ENCODE measurements at regions not wholly inside any gene's neighbourhood (a gene's known extent, or its start where the extent isn't known, plus 50 kb on each side); places are given as distances from the start of the nearest gene placed in this dataset.

GRCh38 chr9:7960320-7961050 lies 160.9 kb upstream of the DMAC1 start:
- TF ChIP-seq CTCF (IDR thresholded peaks at IDR 0.05) = no peak
- ATAC-seq (no peak), DNase-seq (no peak)
- no peaks in the 10 kb centered on the region for H3K9me3 ChIP-seq
- whole genome bisulfite sequencing, 2 donors = 70 to 79% methylated on average over 4 of the region's 4 CpGs
- H3K36me3 ChIP-seq = no peaks in the 10 kb centered on the region
- intact Hi-C loops (cut with DNase I) = loop anchor here in 1 of 10 donors (10.0 kb wide), 1 partner anchor 46 kb away; no protein-coding TSS in a partner anchor
- H3K27me3 ChIP-seq = no peaks in the 10 kb centered on the region
- no peak overlapping the region for H3K4me3 ChIP-seq
- H3K4me1 ChIP-seq = peaks cover 0 to 10% (median 0%) of the 10 kb centered on the region in 9 donors
- no peak overlapping the region for H3K27ac ChIP-seq

GRCh38 chr9:7957803-7958202 lies 158.2 kb upstream of the DMAC1 start:
- ATAC-seq (no peak), DNase-seq (no peak)
- Histone ChIP-seq H3K27ac (no peak overlapping the region), H3K27me3 (no peaks in the 10 kb centered on the region), H3K4me1 (peaks cover 0 to 3% (median 0%) of the 10 kb centered on the region in 9 donors), H3K9me3 (no peaks in the 10 kb centered on the region), H3K36me3 (no peaks in the 10 kb centered on the region), H3K4me3 (no peak overlapping the region)
- TF ChIP-seq CTCF (IDR thresholded peaks at IDR 0.05) = no peak
- 87 to 88% methylated on average over 2 of the region's 2 CpGs for WGBS, 2 donors
- intact Hi-C loops (cut with DNase I) = loop anchor here in 1 of 10 donors (10.0 kb wide), 1 partner anchor 743 kb away; no protein-coding TSS in a partner anchor

GRCh38 chr9:7947577-7947976 lies 148.0 kb upstream of the DMAC1 start:
- TF ChIP-seq CTCF (IDR thresholded peaks at IDR 0.05) = no peak
- WGBS, 2 donors = 62% methylated on average over 1 of the region's 1 CpG
- H3K4me1 ChIP-seq = peaks cover 0 to 13% (median 3%) of the 10 kb centered on the region in 9 donors
- DNase-seq (no peak), ATAC-seq (peak in 1 of 8 donors; percentile 16)
- intact Hi-C loops (cut with DNase I) = no loop called here
- H3K4me3 ChIP-seq = no peak overlapping the region
- no peaks in the 10 kb centered on the region for H3K36me3 ChIP-seq
- no peak overlapping the region for H3K27ac ChIP-seq
- H3K27me3 ChIP-seq = no peaks in the 10 kb centered on the region
- H3K9me3 ChIP-seq = peaks cover 0 to 11% (median 0%) of the 10 kb centered on the region in 11 donors

- DNase-seq (no peak), ATAC-seq (no peak)
- Histone ChIP-seq H3K9me3 (peaks cover 0 to 12% (median 0%) of the 10 kb centered on the region in 11 donors), H3K4me1 (peaks cover 0 to 13% (median 3%) of the 10 kb centered on the region in 9 donors), H3K36me3 (no peaks in the 10 kb centered on the region), H3K4me3 (no peak overlapping the region), H3K27me3 (no peaks in the 10 kb centered on the region), H3K27ac (no peak overlapping the region)
- intact Hi-C loops (cut with DNase I) = no loop called here
- no peak for TF ChIP-seq CTCF (IDR thresholded peaks at IDR 0.05)
- WGBS, 2 donors = 59 to 66% methylated on average over 3 of the region's 3 CpGs
Measured at GRCh38 chr9:7946458-7946857, 146.9 kb upstream of the DMAC1 start.
